ENCODE measurements at regions not wholly inside any gene's neighbourhood (a gene's known extent, or its start where the extent isn't known, plus 50 kb on each side); places are given as distances from the start of the nearest gene placed in this dataset.

DNA sequence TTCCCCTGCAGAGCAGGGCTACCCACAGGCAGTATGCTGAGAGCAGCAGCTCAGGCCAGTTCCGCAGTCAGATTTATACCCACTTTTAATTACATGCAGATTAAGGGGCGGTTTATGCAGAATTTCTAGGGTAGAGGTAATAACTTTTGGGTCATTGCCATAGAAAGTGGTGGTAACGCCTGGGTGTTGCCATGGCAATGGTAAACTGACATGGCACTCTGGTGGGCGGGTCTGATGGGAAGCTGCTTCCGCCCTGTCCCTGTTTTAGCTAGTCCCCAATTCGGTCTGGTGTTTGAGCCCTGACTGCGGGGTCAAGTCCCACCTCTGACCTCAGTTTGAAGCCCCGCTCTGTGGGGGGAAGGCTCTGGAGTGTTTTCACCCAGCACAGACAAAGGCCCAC lies 141.1 kb upstream of the VSTM2B start:
- Histone ChIP-seq H3K9me3 (ENCODE audit: insufficient read depth, low read length, severe bottlenecking) (no peaks in the 10 kb centered on the region), H3K36me3 (ENCODE audit: insufficient read depth, low read length) (no peaks in the 10 kb centered on the region), H4K20me1 (ENCODE audit: insufficient read depth, low read length) (no peaks in the 10 kb centered on the region), H3K4me3 (ENCODE audit: low read depth in 1 of 2, low read length in 2 of 2) (no peak overlapping the region), H3K79me2 (ENCODE audit: insufficient read depth, low read length) (no peaks in the 10 kb centered on the region), H3K4me2 (ENCODE audit: insufficient read depth, low read length) (no peak overlapping the region), H3K9ac (ENCODE audit: low read depth, low read length) (no peak overlapping the region), H3K27ac (ENCODE audit: low read length) (no peak overlapping the region), H2AFZ (ENCODE audit: low read depth, low read length) (no peak overlapping the region), H3K4me1 (ENCODE audit: insufficient read depth, low read length) (no peaks in the 10 kb centered on the region), H3K27me3 (ENCODE audit: insufficient read depth, low read length, poor library complexity) (no peaks in the 10 kb centered on the region)
- no peak for DNase-seq
- no peak for ATAC-seq (ENCODE audit: insufficient read depth, low read depth)
- TF ChIP-seq, protein P1, sequence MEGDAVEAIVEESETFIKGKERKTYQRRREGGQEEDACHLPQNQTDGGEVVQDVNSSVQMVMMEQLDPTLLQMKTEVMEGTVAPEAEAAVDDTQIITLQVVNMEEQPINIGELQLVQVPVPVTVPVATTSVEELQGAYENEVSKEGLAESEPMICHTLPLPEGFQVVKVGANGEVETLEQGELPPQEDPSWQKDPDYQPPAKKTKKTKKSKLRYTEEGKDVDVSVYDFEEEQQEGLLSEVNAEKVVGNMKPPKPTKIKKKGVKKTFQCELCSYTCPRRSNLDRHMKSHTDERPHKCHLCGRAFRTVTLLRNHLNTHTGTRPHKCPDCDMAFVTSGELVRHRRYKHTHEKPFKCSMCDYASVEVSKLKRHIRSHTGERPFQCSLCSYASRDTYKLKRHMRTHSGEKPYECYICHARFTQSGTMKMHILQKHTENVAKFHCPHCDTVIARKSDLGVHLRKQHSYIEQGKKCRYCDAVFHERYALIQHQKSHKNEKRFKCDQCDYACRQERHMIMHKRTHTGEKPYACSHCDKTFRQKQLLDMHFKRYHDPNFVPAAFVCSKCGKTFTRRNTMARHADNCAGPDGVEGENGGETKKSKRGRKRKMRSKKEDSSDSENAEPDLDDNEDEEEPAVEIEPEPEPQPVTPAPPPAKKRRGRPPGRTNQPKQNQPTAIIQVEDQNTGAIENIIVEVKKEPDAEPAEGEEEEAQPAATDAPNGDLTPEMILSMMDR (IDR thresholded peaks at IDR 0.05; ENCODE audit: borderline replicate concordance, extremely low read depth, low read length, poor library complexity, severe bottlenecking) = no peak
- no peak for TF ChIP-seq EZH2 (IDR thresholded peaks at IDR 0.05; ENCODE audit: borderline replicate concordance, low read depth, low read length, severe bottlenecking)

DNA sequence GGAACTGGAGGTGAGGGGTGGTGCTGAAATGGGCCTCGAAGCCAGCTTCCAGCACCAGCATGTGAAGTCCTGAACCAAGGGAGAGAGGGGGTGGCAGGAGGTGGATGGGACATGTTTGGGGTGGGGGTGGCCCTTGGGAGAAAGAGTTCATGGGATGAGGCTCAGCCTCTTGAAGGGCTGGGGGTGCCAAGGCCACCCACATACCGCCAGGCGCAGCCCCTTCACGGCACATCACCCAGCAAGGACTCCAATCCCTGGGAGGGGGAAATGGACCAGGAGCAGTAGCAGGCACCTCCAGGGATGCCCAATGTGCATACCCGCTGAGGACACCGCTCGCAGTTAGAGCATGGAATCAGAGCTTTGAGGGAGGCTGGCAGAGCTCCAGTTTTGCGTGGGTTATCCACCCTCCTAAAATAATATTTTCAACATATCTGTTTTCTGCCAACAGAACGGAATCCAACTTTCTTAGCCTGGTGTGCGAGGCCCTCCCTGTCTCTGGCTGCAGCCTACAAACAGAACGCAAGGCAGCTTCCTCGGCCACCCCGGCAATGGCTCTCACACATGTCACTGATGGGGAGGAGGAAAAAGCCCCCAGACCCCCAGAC lies 140.5 kb upstream of the VSTM2B start:
- Histone ChIP-seq H3K4me2 (ENCODE audit: insufficient read depth, low read length) (no peak overlapping the region), H3K4me1 (ENCODE audit: insufficient read depth, low read length) (no peaks in the 10 kb centered on the region), H3K27ac (ENCODE audit: low read length) (no peak overlapping the region), H3K9me3 (ENCODE audit: insufficient read depth, low read length, severe bottlenecking) (no peaks in the 10 kb centered on the region), H3K79me2 (ENCODE audit: insufficient read depth, low read length) (no peaks in the 10 kb centered on the region), H3K27me3 (ENCODE audit: insufficient read depth, low read length, poor library complexity) (no peaks in the 10 kb centered on the region), H3K9ac (ENCODE audit: low read depth, low read length) (no peak overlapping the region), H3K4me3 (ENCODE audit: low read depth in 1 of 2, low read length in 2 of 2) (no peak overlapping the region), H4K20me1 (ENCODE audit: insufficient read depth, low read length) (no peaks in the 10 kb centered on the region), H3K36me3 (ENCODE audit: insufficient read depth, low read length) (no peaks in the 10 kb centered on the region), H2AFZ (ENCODE audit: low read depth, low read length) (no peak overlapping the region)
- ATAC-seq (ENCODE audit: insufficient read depth, low read depth) = no peak
- TF ChIP-seq, protein P1 (IDR thresholded peaks at IDR 0.05; ENCODE audit: borderline replicate concordance, extremely low read depth, low read length, poor library complexity, severe bottlenecking) = no peak
- no peak for TF ChIP-seq EZH2 (IDR thresholded peaks at IDR 0.05; ENCODE audit: borderline replicate concordance, low read depth, low read length, severe bottlenecking)
- DNase-seq = no peak

DNA sequence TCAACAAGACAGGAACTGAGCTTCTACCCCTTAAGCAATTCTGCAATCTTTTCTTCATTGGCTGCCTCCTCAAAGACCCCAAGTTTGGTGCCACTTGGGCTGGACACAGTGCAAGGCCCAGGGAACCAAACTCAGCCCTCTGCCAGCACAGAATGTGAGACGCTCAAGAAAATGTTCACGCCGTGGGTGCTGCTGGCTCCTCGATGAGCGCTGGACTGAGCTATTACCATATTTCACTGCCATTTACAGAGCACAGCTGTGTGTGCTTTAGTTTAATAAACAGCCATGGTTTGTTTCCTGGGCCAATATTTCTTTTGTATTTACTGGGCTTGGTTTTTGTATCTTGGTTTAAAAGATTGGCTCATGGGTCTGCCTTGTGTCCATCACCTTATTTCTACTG lies 138.8 kb upstream of the VSTM2B start:
- Histone ChIP-seq H3K36me3 (ENCODE audit: insufficient read depth, low read length) (no peaks in the 10 kb centered on the region), H3K9ac (ENCODE audit: low read depth, low read length) (no peak overlapping the region), H3K27me3 (ENCODE audit: insufficient read depth, low read length, poor library complexity) (no peaks in the 10 kb centered on the region), H3K4me3 (ENCODE audit: low read depth in 1 of 2, low read length in 2 of 2) (no peak overlapping the region), H3K4me1 (ENCODE audit: insufficient read depth, low read length) (no peaks in the 10 kb centered on the region), H4K20me1 (ENCODE audit: insufficient read depth, low read length) (no peaks in the 10 kb centered on the region), H3K27ac (ENCODE audit: low read length) (no peak overlapping the region), H2AFZ (ENCODE audit: low read depth, low read length) (no peak overlapping the region), H3K79me2 (ENCODE audit: insufficient read depth, low read length) (no peaks in the 10 kb centered on the region), H3K9me3 (ENCODE audit: insufficient read depth, low read length, severe bottlenecking) (peaks cover 7% of the 10 kb centered on the region), H3K4me2 (ENCODE audit: insufficient read depth, low read length) (no peak overlapping the region)
- DNase-seq (no peak), ATAC-seq (ENCODE audit: insufficient read depth, low read depth) (no peak)
- no peak for TF ChIP-seq EZH2 (IDR thresholded peaks at IDR 0.05; ENCODE audit: borderline replicate concordance, low read depth, low read length, severe bottlenecking)
- TF ChIP-seq, protein P1 (IDR thresholded peaks at IDR 0.05; ENCODE audit: borderline replicate concordance, extremely low read depth, low read length, poor library complexity, severe bottlenecking) = no peak

All from DND-41 (cell line).